ENCODE measurements at regions not wholly inside any gene's neighbourhood (a gene's known extent, or its start where the extent isn't known, plus 50 kb on each side); places are given as distances from the start of the nearest gene placed in this dataset.

GRCh38 chr1:87718241-87718950 is 389.7 kb downstream of the LMO4 start:
- no peak for TF ChIP-seq CTCF (IDR thresholded peaks at IDR 0.05)
- TF ChIP-seq POLR2A (IDR thresholded peaks at IDR 0.05): no peak
- H3K27ac ChIP-seq: no peak overlapping the region
- DNase-seq: no peak
- no peak for ATAC-seq
- no peaks in the 10 kb centered on the region for H3K36me3 ChIP-seq
- 77 to 86% (median 79%) methylated on average over 1 of the region's 1 CpG for WGBS, 4 donors
- no peak overlapping the region for H3K4me3 ChIP-seq
- intact Hi-C loops (cut with DNase I): no loop called here
- no peaks in the 10 kb centered on the region for H3K27me3 ChIP-seq
- H3K9me3 ChIP-seq: no peaks in the 10 kb centered on the region
- no peaks in the 10 kb centered on the region for H3K4me1 ChIP-seq

DNA sequence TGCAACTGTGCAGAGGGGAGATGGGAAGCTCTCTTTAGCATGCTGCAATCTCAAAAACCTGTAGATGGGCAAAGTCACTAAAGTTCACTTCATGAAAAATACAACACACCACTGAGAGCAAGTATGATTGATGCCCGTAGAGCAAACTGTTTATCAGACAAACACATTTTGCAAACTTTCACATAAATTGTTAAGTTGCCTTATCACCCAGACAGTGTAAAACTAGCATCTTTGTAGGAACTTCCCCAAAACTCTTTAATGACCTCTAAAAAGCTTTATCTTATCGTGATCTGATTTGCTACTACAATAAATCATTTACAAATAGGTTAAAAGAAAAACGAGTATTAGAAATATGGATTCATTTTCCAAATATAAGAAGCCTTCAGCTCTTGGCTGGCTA is 391.0 kb downstream of the LMO4 start:
- ATAC-seq (no peak), DNase-seq (no peak)
- intact Hi-C loops (cut with DNase I): no loop called here
- 71 to 78% (median 74%) methylated on average over 3 of the region's 3 CpGs for WGBS, 4 donors
- Histone ChIP-seq H3K4me1 (no peaks in the 10 kb centered on the region), H3K9me3 (no peaks in the 10 kb centered on the region), H3K4me3 (no peak overlapping the region), H3K36me3 (no peaks in the 10 kb centered on the region), H3K27me3 (no peaks in the 10 kb centered on the region), H3K27ac (no peak overlapping the region)
- TF ChIP-seq POLR2A (IDR thresholded peaks at IDR 0.05) (no peak), CTCF (IDR thresholded peaks at IDR 0.05) (no peak)

DNA sequence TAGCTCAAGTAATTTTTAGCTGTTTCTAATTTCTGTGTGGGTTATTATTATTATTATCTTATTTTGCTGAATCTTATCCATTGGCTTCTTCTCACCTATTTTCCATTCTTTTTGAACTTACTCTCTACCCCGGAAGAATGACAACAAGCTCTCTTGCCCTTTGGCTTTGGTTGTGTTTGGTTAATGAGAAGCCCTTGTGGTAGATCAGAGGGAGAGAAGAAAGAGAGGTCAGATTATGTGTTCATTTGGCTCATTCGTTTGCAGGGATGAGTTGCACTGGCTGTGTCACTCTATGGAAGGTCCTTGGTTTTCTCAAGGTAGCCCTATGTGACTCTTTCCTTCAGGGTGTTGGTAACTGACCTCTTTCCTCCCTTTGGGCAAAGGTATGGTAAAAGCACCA is 391.9 kb downstream of the LMO4 start:
- DNase-seq (no peak), ATAC-seq (no peak)
- 71 to 81% (median 77%) methylated on average over 2 of the region's 2 CpGs for WGBS, 4 donors
- Histone ChIP-seq H3K4me1 (no peaks in the 10 kb centered on the region), H3K27ac (no peak overlapping the region), H3K9me3 (no peaks in the 10 kb centered on the region), H3K27me3 (no peaks in the 10 kb centered on the region), H3K36me3 (no peaks in the 10 kb centered on the region), H3K4me3 (no peak overlapping the region)
- intact Hi-C loops (cut with DNase I): no loop called here
- TF ChIP-seq CTCF (IDR thresholded peaks at IDR 0.05): no peak
- TF ChIP-seq POLR2A (IDR thresholded peaks at IDR 0.05): no peak

- Histone ChIP-seq H3K27ac (no peak overlapping the region), H3K9me3 (no peaks in the 10 kb centered on the region), H3K36me3 (no peaks in the 10 kb centered on the region), H3K4me1 (no peaks in the 10 kb centered on the region), H3K27me3 (no peaks in the 10 kb centered on the region), H3K4me3 (no peak overlapping the region)
- no peak for TF ChIP-seq POLR2A (IDR thresholded peaks at IDR 0.05)
- ATAC-seq: no peak
- intact Hi-C loops (cut with DNase I): no loop called here
- DNase-seq: no peak
These were observed 394.5 kb downstream of the LMO4 start for GRCh38 chr1:87723193-87723592.

- TF ChIP-seq POLR2A (IDR thresholded peaks at IDR 0.05): no peak
- no peak for TF ChIP-seq CTCF (IDR thresholded peaks at IDR 0.05)
- Histone ChIP-seq H3K9me3 (no peaks in the 10 kb centered on the region), H3K4me3 (no peak overlapping the region), H3K27ac (no peak overlapping the region), H3K36me3 (no peaks in the 10 kb centered on the region), H3K4me1 (no peaks in the 10 kb centered on the region), H3K27me3 (no peaks in the 10 kb centered on the region)
- intact Hi-C loops (cut with DNase I): no loop called here
- ATAC-seq: no peak
- 88 to 93% (median 90%) methylated on average over 1 of the region's 1 CpG for WGBS, 4 donors
- DNase-seq: no peak
These were observed 399.5 kb downstream of the LMO4 start for GRCh38 chr1:87728169-87728568.
